Skeletal muscle tissue (tissue), 1 donor: ENCODE measurements at regions not wholly inside any gene's neighbourhood (a gene's known extent, or its start where the extent isn't known, plus 50 kb on each side); places are given as distances from the start of the nearest gene placed in this dataset. TPM values are rescaled to one million over a fixed set of nuclear protein-coding genes. Genes with fewer than 3 reads are reported as not detected.

Source experiments
- small RNA-seq: library from RNA; depleted of rRNA; stranded (forward); fragments of <200 nt; gene quantifications from one replicate; pipeline ENCODE3, GENCODE V24; 2014

Small RNA genes in the stretch of these regions (small RNA-seq; reads per million reads assigned to genes)
- gene RN7SL282P: not detected
